ENCODE measurements at regions not wholly inside any gene's neighbourhood (a gene's known extent, or its start where the extent isn't known, plus 50 kb on each side); places are given as distances from the start of the nearest gene placed in this dataset.

DNA sequence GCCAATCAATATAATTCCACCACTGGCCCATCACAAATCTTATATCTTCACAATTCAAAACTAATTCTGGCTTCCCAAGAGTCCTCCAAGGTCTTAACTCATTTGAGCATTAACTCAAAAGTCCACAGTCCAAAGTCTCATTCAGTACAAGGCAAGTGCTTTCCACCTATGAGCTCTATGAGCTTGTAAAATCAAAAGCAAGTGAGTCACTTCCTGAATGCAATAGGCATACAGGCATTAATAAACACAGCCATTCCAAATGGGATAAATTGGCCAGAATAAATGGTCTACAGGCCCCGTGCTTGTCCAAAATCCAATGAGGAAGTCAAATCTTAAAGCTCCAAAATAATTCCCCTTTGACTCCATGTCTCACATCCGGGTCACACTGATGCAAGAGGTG lies 479.1 kb downstream of the KDM5D start:
- DNase-seq (ENCODE audit: low read depth, low spot score) (no peak), ATAC-seq (no peak)
- Histone ChIP-seq H3K4me1 (ENCODE audit: control insufficient read depth, insufficient read depth, low read length) (no peaks in the 10 kb centered on the region), H3K27ac (ENCODE audit: low read length) (no peak overlapping the region), H3K27me3 (ENCODE audit: control insufficient read depth, insufficient read depth, low read length) (no peaks in the 10 kb centered on the region), H3K36me3 (ENCODE audit: control insufficient read depth, insufficient read depth, low read length) (no peaks in the 10 kb centered on the region), H3K9me3 (ENCODE audit: control insufficient read depth, insufficient read depth, low read depth, low read length) (no peaks in the 10 kb centered on the region), H3K4me3 (ENCODE audit: low read depth in 2 of 2, low read length in 2 of 2) (no peak overlapping the region)
- no TSS peak for BruUV-seq (replicated peaks)
- ChIA-PET CTCF (no interaction called here), POLR2A (no interaction called here)
- intact Hi-C loops (cut with micrococcal nuclease; ENCODE audit: unreplicated experiment) = no loop called here
- TF ChIP-seq REST (IDR thresholded peaks at IDR 0.05; ENCODE audit: insufficient read depth in 1 of 2, low read depth in 2 of 2, low read length in 1 of 2) (no peak), POLR2AphosphoS5 (IDR thresholded peaks at IDR 0.05; ENCODE audit: low read depth, low read length) (no peak), TCF7L2 (IDR thresholded peaks at IDR 0.05; ENCODE audit: low read depth, low read length) (no peak), SIN3A (IDR thresholded peaks at IDR 0.05; ENCODE audit: borderline replicate concordance, insufficient read depth, low read depth, low read length) (no peak)
- in situ Hi-C loops (cut with HindIII; ENCODE audit: low pct_unique_long_range_greater_than_20kb, low sequenced_read_pairs) = no loop called here

- Histone ChIP-seq H3K9me3 (ENCODE audit: control insufficient read depth, insufficient read depth, low read depth, low read length) (no peaks in the 10 kb centered on the region), H3K4me1 (ENCODE audit: control insufficient read depth, insufficient read depth, low read length) (no peaks in the 10 kb centered on the region), H3K27me3 (ENCODE audit: control insufficient read depth, insufficient read depth, low read length) (no peaks in the 10 kb centered on the region), H3K36me3 (ENCODE audit: control insufficient read depth, insufficient read depth, low read length) (no peaks in the 10 kb centered on the region), H3K27ac (ENCODE audit: low read length) (no peak overlapping the region), H3K4me3 (ENCODE audit: low read depth in 2 of 2, low read length in 2 of 2) (no peak overlapping the region)
- in situ Hi-C loops (cut with HindIII; ENCODE audit: low pct_unique_long_range_greater_than_20kb, low sequenced_read_pairs) = no loop called here
- ChIA-PET CTCF (no interaction called here), POLR2A (no interaction called here)
- BruUV-seq (replicated peaks) = no TSS peak
- intact Hi-C loops (cut with micrococcal nuclease; ENCODE audit: unreplicated experiment) = no loop called here
- no peak for TF ChIP-seq REST (IDR thresholded peaks at IDR 0.05; ENCODE audit: insufficient read depth in 1 of 2, low read depth in 2 of 2, low read length in 1 of 2)
- TF ChIP-seq POLR2AphosphoS5 (IDR thresholded peaks at IDR 0.05; ENCODE audit: low read depth, low read length) = no peak
- TF ChIP-seq SIN3A (IDR thresholded peaks at IDR 0.05; ENCODE audit: borderline replicate concordance, insufficient read depth, low read depth, low read length) = no peak
- TF ChIP-seq CTCF (IDR thresholded peaks at IDR 0.05) = no peak
- no peak for TF ChIP-seq TCF7L2 (IDR thresholded peaks at IDR 0.05; ENCODE audit: low read depth, low read length)
- no peak for DNase-seq (ENCODE audit: low read depth, low spot score)
- no peak for ATAC-seq
Measured at GRCh38 chrY:19262310-19262709, 482.2 kb downstream of the KDM5D start.
